ENCODE measurements at regions not wholly inside any gene's neighbourhood (a gene's known extent, or its start where the extent isn't known, plus 50 kb on each side); places are given as distances from the start of the nearest gene placed in this dataset.

DNA sequence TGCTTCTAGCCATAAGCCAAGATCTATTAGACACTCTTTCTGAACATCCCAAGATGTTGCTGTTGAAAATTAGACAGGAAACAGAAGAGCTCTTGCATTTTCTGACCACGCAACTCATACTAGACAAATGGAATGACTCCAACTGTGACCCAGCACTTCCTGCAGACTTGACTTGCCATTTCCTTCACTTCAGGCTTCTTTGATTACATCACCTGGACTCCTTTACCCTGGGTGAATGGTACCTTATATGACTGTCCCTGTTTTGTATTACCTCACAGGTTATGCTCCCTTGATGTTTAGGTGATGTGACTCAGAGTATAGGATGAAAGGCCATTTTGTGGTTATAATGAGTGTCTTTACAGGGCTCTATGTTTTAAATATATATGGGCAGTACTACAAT lies 236.1 kb downstream of the BMP2 start:
- TF ChIP-seq TCF7L2 (IDR thresholded peaks at IDR 0.05; ENCODE audit: low read depth, low read length): no peak
- TF ChIP-seq, protein P1, sequence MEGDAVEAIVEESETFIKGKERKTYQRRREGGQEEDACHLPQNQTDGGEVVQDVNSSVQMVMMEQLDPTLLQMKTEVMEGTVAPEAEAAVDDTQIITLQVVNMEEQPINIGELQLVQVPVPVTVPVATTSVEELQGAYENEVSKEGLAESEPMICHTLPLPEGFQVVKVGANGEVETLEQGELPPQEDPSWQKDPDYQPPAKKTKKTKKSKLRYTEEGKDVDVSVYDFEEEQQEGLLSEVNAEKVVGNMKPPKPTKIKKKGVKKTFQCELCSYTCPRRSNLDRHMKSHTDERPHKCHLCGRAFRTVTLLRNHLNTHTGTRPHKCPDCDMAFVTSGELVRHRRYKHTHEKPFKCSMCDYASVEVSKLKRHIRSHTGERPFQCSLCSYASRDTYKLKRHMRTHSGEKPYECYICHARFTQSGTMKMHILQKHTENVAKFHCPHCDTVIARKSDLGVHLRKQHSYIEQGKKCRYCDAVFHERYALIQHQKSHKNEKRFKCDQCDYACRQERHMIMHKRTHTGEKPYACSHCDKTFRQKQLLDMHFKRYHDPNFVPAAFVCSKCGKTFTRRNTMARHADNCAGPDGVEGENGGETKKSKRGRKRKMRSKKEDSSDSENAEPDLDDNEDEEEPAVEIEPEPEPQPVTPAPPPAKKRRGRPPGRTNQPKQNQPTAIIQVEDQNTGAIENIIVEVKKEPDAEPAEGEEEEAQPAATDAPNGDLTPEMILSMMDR (IDR thresholded peaks at IDR 0.05): no peak
- no peak for TF ChIP-seq POLR2AphosphoS5 (IDR thresholded peaks at IDR 0.05; ENCODE audit: low read depth, low read length)
- TF ChIP-seq SIN3A (IDR thresholded peaks at IDR 0.05; ENCODE audit: borderline replicate concordance, insufficient read depth, low read depth, low read length): no peak
- TF ChIP-seq, protein P2, sequence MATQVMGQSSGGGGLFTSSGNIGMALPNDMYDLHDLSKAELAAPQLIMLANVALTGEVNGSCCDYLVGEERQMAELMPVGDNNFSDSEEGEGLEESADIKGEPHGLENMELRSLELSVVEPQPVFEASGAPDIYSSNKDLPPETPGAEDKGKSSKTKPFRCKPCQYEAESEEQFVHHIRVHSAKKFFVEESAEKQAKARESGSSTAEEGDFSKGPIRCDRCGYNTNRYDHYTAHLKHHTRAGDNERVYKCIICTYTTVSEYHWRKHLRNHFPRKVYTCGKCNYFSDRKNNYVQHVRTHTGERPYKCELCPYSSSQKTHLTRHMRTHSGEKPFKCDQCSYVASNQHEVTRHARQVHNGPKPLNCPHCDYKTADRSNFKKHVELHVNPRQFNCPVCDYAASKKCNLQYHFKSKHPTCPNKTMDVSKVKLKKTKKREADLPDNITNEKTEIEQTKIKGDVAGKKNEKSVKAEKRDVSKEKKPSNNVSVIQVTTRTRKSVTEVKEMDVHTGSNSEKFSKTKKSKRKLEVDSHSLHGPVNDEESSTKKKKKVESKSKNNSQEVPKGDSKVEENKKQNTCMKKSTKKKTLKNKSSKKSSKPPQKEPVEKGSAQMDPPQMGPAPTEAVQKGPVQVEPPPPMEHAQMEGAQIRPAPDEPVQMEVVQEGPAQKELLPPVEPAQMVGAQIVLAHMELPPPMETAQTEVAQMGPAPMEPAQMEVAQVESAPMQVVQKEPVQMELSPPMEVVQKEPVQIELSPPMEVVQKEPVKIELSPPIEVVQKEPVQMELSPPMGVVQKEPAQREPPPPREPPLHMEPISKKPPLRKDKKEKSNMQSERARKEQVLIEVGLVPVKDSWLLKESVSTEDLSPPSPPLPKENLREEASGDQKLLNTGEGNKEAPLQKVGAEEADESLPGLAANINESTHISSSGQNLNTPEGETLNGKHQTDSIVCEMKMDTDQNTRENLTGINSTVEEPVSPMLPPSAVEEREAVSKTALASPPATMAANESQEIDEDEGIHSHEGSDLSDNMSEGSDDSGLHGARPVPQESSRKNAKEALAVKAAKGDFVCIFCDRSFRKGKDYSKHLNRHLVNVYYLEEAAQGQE (IDR thresholded peaks at IDR 0.05; ENCODE audit: insufficient read depth in 1 of 2, low read depth in 2 of 2, low read length in 1 of 2): no peak

Measured in Panc1 (cell line).